ENCODE measurements at regions not wholly inside any gene's neighbourhood (a gene's known extent, or its start where the extent isn't known, plus 50 kb on each side); places are given as distances from the start of the nearest gene placed in this dataset.

GRCh38 chr17:69669441-69670178, 255.1 kb downstream of the MAP2K6 start:
- H3K4me1 ChIP-seq = no peaks in the 10 kb centered on the region
- intact Hi-C loops (cut with DNase I) = no loop called here
- peak in 1 of 4 donors; percentile 2 for DNase-seq
- H3K27me3 ChIP-seq = no peaks in the 10 kb centered on the region
- no peak for ATAC-seq
- H3K4me3 ChIP-seq = no peak overlapping the region
- H3K9me3 ChIP-seq = no peaks in the 10 kb centered on the region
- H3K27ac ChIP-seq = no peak overlapping the region
- no peak for TF ChIP-seq CTCF (IDR thresholded peaks at IDR 0.05)
- H3K36me3 ChIP-seq = no peaks in the 10 kb centered on the region

DNA sequence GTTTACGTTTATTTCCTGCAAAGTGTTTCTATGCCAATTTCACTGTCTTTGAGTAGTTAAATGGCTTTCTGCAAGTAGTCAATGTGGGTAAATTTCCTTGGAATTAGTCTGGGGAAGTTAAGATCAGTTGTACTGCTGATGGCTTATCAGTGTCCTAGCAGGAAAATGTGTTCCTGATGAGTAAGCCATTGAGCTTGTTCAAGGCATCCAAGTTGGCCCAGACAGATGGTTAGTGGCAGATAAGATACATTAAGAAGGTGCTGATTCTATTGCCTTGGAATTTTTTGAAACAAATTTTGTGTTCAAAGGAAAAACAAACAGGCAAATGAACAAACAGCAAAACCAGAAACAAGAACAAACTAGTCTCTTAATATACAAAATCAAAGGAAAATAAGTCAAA, 258.4 kb downstream of the MAP2K6 start:
- no peaks in the 10 kb centered on the region for H3K27me3 ChIP-seq
- intact Hi-C loops (cut with DNase I) = no loop called here
- no peak overlapping the region for H3K4me3 ChIP-seq
- no peaks in the 10 kb centered on the region for H3K9me3 ChIP-seq
- DNase-seq (no peak), ATAC-seq (no peak)
- TF ChIP-seq CTCF (IDR thresholded peaks at IDR 0.05) = no peak
- H3K36me3 ChIP-seq = no peaks in the 10 kb centered on the region
- no peak overlapping the region for H3K27ac ChIP-seq
- H3K4me1 ChIP-seq = no peaks in the 10 kb centered on the region

DNA sequence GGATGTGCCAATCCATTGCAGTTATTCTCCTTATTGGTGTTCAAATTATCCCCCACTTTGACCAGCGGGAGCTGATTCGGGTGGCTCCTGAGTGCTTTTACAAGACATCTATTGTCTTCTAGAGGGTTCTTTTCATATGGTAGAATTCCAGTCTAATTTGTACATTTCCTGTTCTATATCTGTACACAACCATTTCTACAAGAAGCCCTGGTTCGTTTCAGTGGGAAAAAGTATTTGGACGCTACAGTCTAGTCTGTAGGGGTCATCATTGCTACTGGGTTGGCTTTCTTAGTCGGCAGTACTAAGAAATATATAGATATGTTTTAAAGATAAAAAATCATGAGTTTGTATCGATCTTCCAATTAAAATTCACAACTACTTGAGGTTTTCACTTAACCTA, 262.6 kb downstream of the MAP2K6 start:
- no peak overlapping the region for H3K27ac ChIP-seq
- H3K9me3 ChIP-seq = no peaks in the 10 kb centered on the region
- no peak for TF ChIP-seq CTCF (IDR thresholded peaks at IDR 0.05)
- H3K4me1 ChIP-seq = no peaks in the 10 kb centered on the region
- no peaks in the 10 kb centered on the region for H3K36me3 ChIP-seq
- H3K27me3 ChIP-seq = no peaks in the 10 kb centered on the region
- H3K4me3 ChIP-seq = no peak overlapping the region
- ATAC-seq = no peak
- intact Hi-C loops (cut with DNase I) = no loop called here
- DNase-seq = no peak

DNA sequence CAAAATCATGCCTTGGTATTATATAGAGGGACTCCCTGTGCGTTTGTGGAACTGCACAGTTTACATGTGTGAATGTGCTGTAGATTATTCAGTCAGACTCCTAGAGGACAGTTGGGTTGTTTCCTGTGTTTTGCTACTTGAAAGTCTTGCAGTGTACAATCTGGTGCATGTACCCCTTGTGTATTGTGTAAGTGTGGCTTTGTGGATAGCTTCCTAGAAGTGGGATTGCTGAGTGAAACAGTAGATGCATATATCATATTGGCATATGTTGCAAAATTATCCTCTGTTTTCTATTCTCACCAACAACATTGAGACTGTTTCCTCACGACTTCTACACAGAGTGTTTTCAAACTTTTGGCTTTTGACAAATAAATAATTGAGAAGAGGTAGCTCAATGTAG, 263.7 kb downstream of the MAP2K6 start:
- intact Hi-C loops (cut with DNase I) = no loop called here
- TF ChIP-seq CTCF (IDR thresholded peaks at IDR 0.05) = no peak
- Histone ChIP-seq H3K36me3 (no peaks in the 10 kb centered on the region), H3K27ac (no peak overlapping the region), H3K4me3 (no peak overlapping the region), H3K4me1 (no peaks in the 10 kb centered on the region), H3K9me3 (peaks cover 0 to 4% of the 10 kb centered on the region in 2 donors), H3K27me3 (no peaks in the 10 kb centered on the region)
- no peak for ATAC-seq
- DNase-seq = no peak

GRCh38 chr17:69679829-69680228, 265.3 kb downstream of the MAP2K6 start:
- Histone ChIP-seq H3K9me3 (peaks cover 0 to 6% of the 10 kb centered on the region in 2 donors), H3K36me3 (no peaks in the 10 kb centered on the region), H3K4me3 (no peak overlapping the region), H3K27ac (no peak overlapping the region), H3K27me3 (no peaks in the 10 kb centered on the region), H3K4me1 (no peaks in the 10 kb centered on the region)
- intact Hi-C loops (cut with DNase I) = no loop called here
- TF ChIP-seq CTCF (IDR thresholded peaks at IDR 0.05) = no peak
- DNase-seq (no peak), ATAC-seq (no peak)
